Astrocyte (in vitro differentiated cells and primary cell): ENCODE measurements at regions not wholly inside any gene's neighbourhood (a gene's known extent, or its start where the extent isn't known, plus 50 kb on each side); places are given as distances from the start of the nearest gene placed in this dataset.

Experiments
- DNase-seq: peaks from one replicate; pipeline ENCODE4 v3.0.0-alpha.2; 2010; ENCODE audit warnings: low read depth
- FAIRE-seq: peaks from 2 replicates; lab custom pipeline; 2011; peaks lifted over from hg19 to GRCh38; lab: Jason Lieb, UNC
- H2AFZ ChIP-seq: 2 replicates; pipeline ENCODE4 v1.6.0; 2012; ENCODE audit warnings: low read depth, low read length, inconsistent platforms
- H3K27ac ChIP-seq: 2 replicates; pipeline ENCODE4 v1.5.1; 2011; ENCODE audit warnings: low read depth, low read length, inconsistent platforms
- H3K27me3 ChIP-seq: 2 replicates; pipeline ENCODE4 v1.6.0; 2011; ENCODE audit warnings: low read length, inconsistent platforms; ENCODE audit not compliant: insufficient read depth
- H3K36me3 ChIP-seq: 2 replicates; pipeline ENCODE4 v1.5.1; 2011; ENCODE audit warnings: low read length, inconsistent platforms; ENCODE audit not compliant: insufficient read depth
- H3K4me1 ChIP-seq: 2 replicates; pipeline ENCODE4 v1.5.1; 2011; ENCODE audit warnings: low read length, inconsistent platforms; ENCODE audit not compliant: insufficient read depth
- H3K4me2 ChIP-seq: 2 replicates; pipeline ENCODE4 v1.6.0; 2012; ENCODE audit warnings: low read length, inconsistent platforms
- H3K4me3 ChIP-seq: 2 replicates; pipeline ENCODE4 v1.5.1; 2011; ENCODE audit warnings: low read depth, mild to moderate bottlenecking, low read length, inconsistent platforms; ENCODE audit not compliant: insufficient read depth
- H3K79me2 ChIP-seq: 2 replicates; pipeline ENCODE4 v1.6.0; 2012; ENCODE audit warnings: mild to moderate bottlenecking, low read length, inconsistent platforms; ENCODE audit not compliant: insufficient read depth
- H3K9ac ChIP-seq: 2 replicates; pipeline ENCODE4 v1.6.0; 2012; ENCODE audit warnings: mild to moderate bottlenecking, low read length, inconsistent platforms
- H3K9me3 ChIP-seq: 2 replicates; pipeline ENCODE4 v1.5.1; 2012; ENCODE audit warnings: low read depth, mild to moderate bottlenecking, low read length, inconsistent platforms; ENCODE audit not compliant: insufficient read depth
- H4K20me1 ChIP-seq: 2 replicates; pipeline ENCODE4 v1.6.0; 2012; ENCODE audit warnings: low read length, inconsistent platforms; ENCODE audit not compliant: insufficient read depth
- H3K27ac Mint-ChIP-seq: one replicate; pipeline ENCODE4 v1.8.0; 2021; ENCODE audit warnings: mild to moderate bottlenecking, mixed read lengths; ENCODE audit not compliant: unreplicated experiment
- H3K27me3 Mint-ChIP-seq: one replicate; pipeline ENCODE4 v1.8.0; 2021; ENCODE audit warnings: low read depth, mixed read lengths; ENCODE audit not compliant: unreplicated experiment
- H3K36me3 Mint-ChIP-seq: one replicate; pipeline ENCODE4 v1.8.0; 2021; ENCODE audit warnings: low read depth, mixed read lengths; ENCODE audit not compliant: unreplicated experiment
- H3K4me1 Mint-ChIP-seq: one replicate; pipeline ENCODE4 v1.8.0; 2021; ENCODE audit warnings: low read depth, mixed read lengths; ENCODE audit not compliant: unreplicated experiment
- H3K4me3 Mint-ChIP-seq: one replicate; pipeline ENCODE4 v1.8.0; 2021; ENCODE audit warnings: mild to moderate bottlenecking, moderate library complexity, mixed read lengths; ENCODE audit not compliant: unreplicated experiment
- H3K9me3 Mint-ChIP-seq: one replicate; pipeline ENCODE4 v1.8.0; 2021; ENCODE audit warnings: mild to moderate bottlenecking, mixed read lengths; ENCODE audit not compliant: unreplicated experiment
- EZH2 ChIP-seq: IDR thresholded peaks from 2 replicates; pipeline ENCODE4 v1.6.1; 2012; ENCODE audit warnings: mild to moderate bottlenecking, low read length, inconsistent platforms; ENCODE audit not compliant: insufficient read depth
- TF ChIP-seq, protein P1 (sequence below): IDR thresholded peaks from 2 replicates; pipeline ENCODE4 v1.5.1; 2011; ENCODE audit warnings: low read depth, mild to moderate bottlenecking, inconsistent platforms, low read length, moderate library complexity; ENCODE audit not compliant: insufficient read depth

DNA sequence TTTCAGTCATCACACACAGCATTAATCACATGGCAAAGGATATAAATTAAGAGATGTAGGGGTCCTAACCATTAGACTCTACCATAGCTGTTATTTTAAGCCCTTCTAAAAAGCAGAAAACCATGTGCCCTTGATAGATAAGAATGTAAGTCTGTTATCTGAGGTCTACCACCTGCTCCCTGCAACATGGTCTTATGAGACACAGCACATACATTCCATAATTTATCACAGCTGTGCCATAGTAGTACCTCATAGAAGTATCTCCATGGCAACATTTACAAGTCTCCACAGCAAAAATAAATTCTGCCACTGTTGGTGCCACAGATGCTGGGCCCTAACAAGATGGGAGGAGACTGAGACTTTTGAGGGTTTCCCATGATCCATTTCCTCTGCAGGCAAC, 265.4 kb downstream of the KDM5D start:
- DNase-seq: no peak
- Histone ChIP-seq H2AFZ (no peak overlapping the region), H4K20me1 (no peaks in the 10 kb centered on the region), H3K4me3 (no peak overlapping the region), H3K4me2 (no peak overlapping the region), H3K79me2 (no peaks in the 10 kb centered on the region), H3K27me3 (no peaks in the 10 kb centered on the region), H3K9me3 (no peaks in the 10 kb centered on the region), H3K4me1 (no peaks in the 10 kb centered on the region), H3K36me3 (no peaks in the 10 kb centered on the region), H3K9ac (no peak overlapping the region), H3K27ac (no peak overlapping the region)
- FAIRE-seq: no peak
- Mint-ChIP-seq H3K4me3 (no peak overlapping the region), H3K27me3 (no peaks in the 10 kb centered on the region), H3K27ac (no peak overlapping the region), H3K36me3 (no peaks in the 10 kb centered on the region), H3K4me1 (no peaks in the 10 kb centered on the region), H3K9me3 (peaks cover 2% of the 10 kb centered on the region)
- no peak for TF ChIP-seq EZH2
- TF ChIP-seq, protein P1, sequence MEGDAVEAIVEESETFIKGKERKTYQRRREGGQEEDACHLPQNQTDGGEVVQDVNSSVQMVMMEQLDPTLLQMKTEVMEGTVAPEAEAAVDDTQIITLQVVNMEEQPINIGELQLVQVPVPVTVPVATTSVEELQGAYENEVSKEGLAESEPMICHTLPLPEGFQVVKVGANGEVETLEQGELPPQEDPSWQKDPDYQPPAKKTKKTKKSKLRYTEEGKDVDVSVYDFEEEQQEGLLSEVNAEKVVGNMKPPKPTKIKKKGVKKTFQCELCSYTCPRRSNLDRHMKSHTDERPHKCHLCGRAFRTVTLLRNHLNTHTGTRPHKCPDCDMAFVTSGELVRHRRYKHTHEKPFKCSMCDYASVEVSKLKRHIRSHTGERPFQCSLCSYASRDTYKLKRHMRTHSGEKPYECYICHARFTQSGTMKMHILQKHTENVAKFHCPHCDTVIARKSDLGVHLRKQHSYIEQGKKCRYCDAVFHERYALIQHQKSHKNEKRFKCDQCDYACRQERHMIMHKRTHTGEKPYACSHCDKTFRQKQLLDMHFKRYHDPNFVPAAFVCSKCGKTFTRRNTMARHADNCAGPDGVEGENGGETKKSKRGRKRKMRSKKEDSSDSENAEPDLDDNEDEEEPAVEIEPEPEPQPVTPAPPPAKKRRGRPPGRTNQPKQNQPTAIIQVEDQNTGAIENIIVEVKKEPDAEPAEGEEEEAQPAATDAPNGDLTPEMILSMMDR: no peak

DNA sequence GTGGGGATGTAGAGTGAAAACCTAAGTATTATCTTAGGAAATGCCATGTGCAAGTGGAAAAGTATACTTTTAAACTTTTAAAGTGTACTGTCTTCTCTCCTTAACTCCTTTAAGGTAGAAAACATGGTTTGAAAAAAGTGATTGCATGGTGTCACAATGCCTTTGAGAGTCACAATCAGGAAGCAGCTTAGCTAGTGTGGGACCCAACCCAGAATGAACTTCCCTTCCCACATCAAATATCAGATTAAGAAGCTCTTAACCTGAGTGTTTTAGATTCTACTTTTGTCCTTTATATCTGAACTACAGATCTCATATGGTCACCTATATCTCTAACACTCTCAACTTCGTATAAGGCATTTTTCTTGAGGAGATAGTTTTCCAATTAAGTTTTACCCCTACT, 266.6 kb downstream of the KDM5D start:
- peaks cover 2% of the 10 kb centered on the region for H3K9me3 Mint-ChIP-seq
- no peak for TF ChIP-seq EZH2
- TF ChIP-seq, protein P1: no peak
- Histone ChIP-seq H3K79me2 (no peaks in the 10 kb centered on the region), H4K20me1 (no peaks in the 10 kb centered on the region), H3K27ac (no peak overlapping the region), H3K36me3 (no peaks in the 10 kb centered on the region), H3K4me3 (no peak overlapping the region), H2AFZ (no peak overlapping the region), H3K4me1 (no peaks in the 10 kb centered on the region), H3K27me3 (no peaks in the 10 kb centered on the region), H3K9me3 (no peaks in the 10 kb centered on the region), H3K9ac (no peak overlapping the region), H3K4me2 (no peak overlapping the region)
- FAIRE-seq (no peak), DNase-seq (no peak)
- H3K27me3 Mint-ChIP-seq: no peaks in the 10 kb centered on the region
- no peaks in the 10 kb centered on the region for H3K36me3 Mint-ChIP-seq
- H3K4me3 Mint-ChIP-seq: no peak overlapping the region
- no peak overlapping the region for H3K27ac Mint-ChIP-seq
- no peaks in the 10 kb centered on the region for H3K4me1 Mint-ChIP-seq

DNA sequence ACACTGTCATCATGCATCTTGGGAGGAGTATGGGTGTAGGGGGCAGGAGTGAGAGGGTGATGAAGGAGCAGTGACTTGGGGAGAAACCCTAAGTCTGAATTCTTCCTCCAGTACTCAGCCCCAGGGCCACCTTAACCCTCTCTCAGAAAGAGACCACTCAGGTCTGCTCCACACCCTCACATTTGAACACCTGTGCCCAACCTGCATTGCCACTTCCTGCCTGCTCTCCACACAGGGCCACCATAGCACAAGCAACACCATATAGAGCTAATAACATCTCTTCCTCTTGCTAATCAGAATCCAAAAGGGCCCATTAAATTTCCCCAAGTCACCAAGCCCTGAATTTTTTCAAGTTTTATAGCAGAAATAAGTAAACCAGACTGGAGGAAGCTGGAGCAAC, 278.7 kb downstream of the KDM5D start:
- H3K4me3 ChIP-seq: no peak overlapping the region
- DNase-seq (no peak), FAIRE-seq (no peak)
- TF ChIP-seq, protein P1: no peak
- TF ChIP-seq EZH2: no peak
- H3K4me1 ChIP-seq: no peaks in the 10 kb centered on the region
- Mint-ChIP-seq H3K36me3 (no peaks in the 10 kb centered on the region), H3K27me3 (no peaks in the 10 kb centered on the region), H3K9me3 (no peaks in the 10 kb centered on the region), H3K4me3 (no peak overlapping the region), H3K27ac (no peak overlapping the region), H3K4me1 (no peaks in the 10 kb centered on the region)
- H3K27ac ChIP-seq: no peak overlapping the region
- no peak overlapping the region for H2AFZ ChIP-seq
- H4K20me1 ChIP-seq: no peaks in the 10 kb centered on the region
- H3K9ac ChIP-seq: no peak overlapping the region
- no peak overlapping the region for H3K4me2 ChIP-seq
- H3K27me3 ChIP-seq: no peaks in the 10 kb centered on the region
- no peaks in the 10 kb centered on the region for H3K79me2 ChIP-seq
- no peaks in the 10 kb centered on the region for H3K9me3 ChIP-seq
- no peaks in the 10 kb centered on the region for H3K36me3 ChIP-seq
